ENCODE measurements at regions not wholly inside any gene's neighbourhood (a gene's known extent, or its start where the extent isn't known, plus 50 kb on each side); places are given as distances from the start of the nearest gene placed in this dataset.

- no peaks in the 10 kb centered on the region for H3K79me2 ChIP-seq
- no peaks in the 10 kb centered on the region for H3K27me3 ChIP-seq (ENCODE audit: control insufficient read depth, insufficient read depth, low read length)
- no peak overlapping the region for H3K9ac ChIP-seq
- H3K27ac ChIP-seq, result no peak overlapping the region
- no peaks in the 10 kb centered on the region for H3K36me3 ChIP-seq (ENCODE audit: control insufficient read depth, insufficient read depth, low read length)
- H3K4me2 ChIP-seq (ENCODE audit: low read length), result no peak overlapping the region
- TF ChIP-seq CTCF (IDR thresholded peaks at IDR 0.05), result no peak
- no peaks in the 10 kb centered on the region for H3K4me1 ChIP-seq
- no peak overlapping the region for H2AFZ ChIP-seq
- no peak overlapping the region for H3K4me3 ChIP-seq (ENCODE audit: low read depth, low read length)
- H3K9me3 ChIP-seq (ENCODE audit: control insufficient read depth, low read length), result no peaks in the 10 kb centered on the region
Observed at GRCh38 chr3:22156868-22157267, 405.9 kb upstream of the ZNF385D start.

- H3K27ac ChIP-seq, result no peak overlapping the region
- no peaks in the 10 kb centered on the region for H3K4me1 ChIP-seq
- no peaks in the 10 kb centered on the region for H3K9me3 ChIP-seq (ENCODE audit: control insufficient read depth, low read length)
- H3K79me2 ChIP-seq, result no peaks in the 10 kb centered on the region
- no peak overlapping the region for H3K4me2 ChIP-seq (ENCODE audit: low read length)
- no peaks in the 10 kb centered on the region for H3K36me3 ChIP-seq (ENCODE audit: control insufficient read depth, insufficient read depth, low read length)
- H3K27me3 ChIP-seq (ENCODE audit: control insufficient read depth, insufficient read depth, low read length), result no peaks in the 10 kb centered on the region
- H3K4me3 ChIP-seq (ENCODE audit: low read depth, low read length), result no peak overlapping the region
- TF ChIP-seq CTCF (IDR thresholded peaks at IDR 0.05), result no peak
- no peak overlapping the region for H2AFZ ChIP-seq
- no peak overlapping the region for H3K9ac ChIP-seq
Observed at GRCh38 chr3:22157848-22158247, 406.8 kb upstream of the ZNF385D start.

GRCh38 chr3:22159004-22159695, 408.1 kb upstream of the ZNF385D start:
- no peaks in the 10 kb centered on the region for H3K79me2 ChIP-seq
- no peak overlapping the region for H2AFZ ChIP-seq
- no peak for TF ChIP-seq CTCF (IDR thresholded peaks at IDR 0.05)
- no peaks in the 10 kb centered on the region for H3K27me3 ChIP-seq (ENCODE audit: control insufficient read depth, insufficient read depth, low read length)
- no peaks in the 10 kb centered on the region for H3K9me3 ChIP-seq (ENCODE audit: control insufficient read depth, low read length)
- no peaks in the 10 kb centered on the region for H3K36me3 ChIP-seq (ENCODE audit: control insufficient read depth, insufficient read depth, low read length)
- no peak overlapping the region for H3K9ac ChIP-seq
- no peaks in the 10 kb centered on the region for H3K4me1 ChIP-seq
- H3K4me3 ChIP-seq (ENCODE audit: low read depth, low read length), result no peak overlapping the region
- no peak overlapping the region for H3K4me2 ChIP-seq (ENCODE audit: low read length)
- no peak overlapping the region for H3K27ac ChIP-seq

GRCh38 chr3:22161315-22161714, 410.3 kb upstream of the ZNF385D start:
- Histone ChIP-seq H3K9ac (no peak overlapping the region), H3K27me3 (ENCODE audit: control insufficient read depth, insufficient read depth, low read length) (no peaks in the 10 kb centered on the region), H3K27ac (no peak overlapping the region), H3K79me2 (no peaks in the 10 kb centered on the region), H3K9me3 (ENCODE audit: control insufficient read depth, low read length) (no peaks in the 10 kb centered on the region), H2AFZ (no peak overlapping the region), H3K4me3 (ENCODE audit: low read depth, low read length) (no peak overlapping the region), H3K36me3 (ENCODE audit: control insufficient read depth, insufficient read depth, low read length) (no peaks in the 10 kb centered on the region), H3K4me2 (ENCODE audit: low read length) (no peak overlapping the region), H3K4me1 (no peaks in the 10 kb centered on the region)
- no peak for TF ChIP-seq CTCF (IDR thresholded peaks at IDR 0.05)

- Histone ChIP-seq H3K36me3 (ENCODE audit: control insufficient read depth, insufficient read depth, low read length) (no peaks in the 10 kb centered on the region), H3K27ac (no peak overlapping the region), H3K4me2 (ENCODE audit: low read length) (no peak overlapping the region), H3K9me3 (ENCODE audit: control insufficient read depth, low read length) (no peaks in the 10 kb centered on the region), H3K4me3 (ENCODE audit: low read depth, low read length) (no peak overlapping the region), H3K27me3 (ENCODE audit: control insufficient read depth, insufficient read depth, low read length) (no peaks in the 10 kb centered on the region), H3K79me2 (no peaks in the 10 kb centered on the region), H2AFZ (no peak overlapping the region), H3K9ac (no peak overlapping the region), H3K4me1 (no peaks in the 10 kb centered on the region)
- no peak for TF ChIP-seq CTCF (IDR thresholded peaks at IDR 0.05)
Observed at GRCh38 chr3:22170370-22170769, 419.4 kb upstream of the ZNF385D start.

Data from parathyroid adenoma (tissue), 2 donors.